GM18502 (cell line): ENCODE measurements at regions not wholly inside any gene's neighbourhood (a gene's known extent, or its start where the extent isn't known, plus 50 kb on each side); places are given as distances from the start of the nearest gene placed in this dataset.

ENCODE experiments used
- ATAC-seq: cut with Tn5 transposase; IDR thresholded peaks from one replicate; pipeline ENCODE4 v1.9.1; 2021; ENCODE audit warnings: mild to moderate bottlenecking; ENCODE audit not compliant: unreplicated experiment, poor library complexity

GRCh38 chr4:137106287-137106686 is 426.0 kb downstream of the PCDH18 start:
- ATAC-seq = no peak

GRCh38 chr4:137090951-137091350 is 441.3 kb downstream of the PCDH18 start:
- no peak for ATAC-seq

- no peak for ATAC-seq
Observed at GRCh38 chr4:137083571-137084135, 448.6 kb downstream of the PCDH18 start.

GRCh38 chr4:137082061-137082460 is 450.2 kb downstream of the PCDH18 start:
- ATAC-seq = no peak

DNA sequence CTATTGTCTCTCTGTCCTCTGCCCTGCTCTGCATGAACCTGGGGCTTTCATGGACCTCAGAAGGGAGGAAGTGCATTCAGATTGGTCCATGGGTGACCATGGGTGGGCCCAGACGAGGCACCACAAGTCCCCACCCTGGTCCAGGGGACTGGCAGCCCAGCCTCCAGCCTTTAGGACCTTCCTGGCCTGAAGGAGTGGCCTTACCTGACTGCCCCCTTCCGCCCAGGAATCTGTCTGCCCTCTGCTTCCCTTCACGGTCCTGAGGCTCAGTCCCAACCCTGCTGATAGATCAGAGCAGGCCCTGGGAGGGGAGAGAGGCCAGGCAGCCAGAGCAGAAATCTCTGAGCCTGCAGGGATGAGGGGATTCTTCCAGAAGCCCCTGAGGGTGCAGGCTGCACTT is 455.4 kb downstream of the PCDH18 start:
- ATAC-seq = no peak

- no peak for ATAC-seq
Observed at GRCh38 chr4:137075586-137075985, 456.7 kb downstream of the PCDH18 start.

GRCh38 chr4:137070614-137071013 is 461.7 kb downstream of the PCDH18 start:
- no peak for ATAC-seq

DNA sequence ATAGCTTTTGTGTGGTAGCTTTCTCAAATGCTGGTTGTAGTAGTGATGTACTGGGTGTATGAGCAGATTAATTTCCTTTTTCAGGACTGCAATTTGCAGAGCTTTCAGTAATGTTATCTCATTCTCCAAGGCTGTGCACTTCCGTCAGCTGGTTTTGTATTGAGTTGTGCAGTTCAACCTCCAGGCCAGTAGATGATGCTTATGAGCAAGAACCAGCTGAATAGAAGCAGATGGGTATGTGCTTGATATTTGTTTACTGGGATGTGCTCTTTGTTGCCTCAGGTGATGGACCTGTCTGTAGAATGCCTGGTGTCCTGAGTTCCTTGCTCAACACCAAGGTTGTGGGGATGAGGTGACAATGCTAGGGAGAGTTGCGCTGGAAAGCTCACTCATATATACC is 462.8 kb downstream of the PCDH18 start:
- ATAC-seq = no peak

- no peak for ATAC-seq
Observed at GRCh38 chr4:137067735-137068134, 464.6 kb downstream of the PCDH18 start.

DNA sequence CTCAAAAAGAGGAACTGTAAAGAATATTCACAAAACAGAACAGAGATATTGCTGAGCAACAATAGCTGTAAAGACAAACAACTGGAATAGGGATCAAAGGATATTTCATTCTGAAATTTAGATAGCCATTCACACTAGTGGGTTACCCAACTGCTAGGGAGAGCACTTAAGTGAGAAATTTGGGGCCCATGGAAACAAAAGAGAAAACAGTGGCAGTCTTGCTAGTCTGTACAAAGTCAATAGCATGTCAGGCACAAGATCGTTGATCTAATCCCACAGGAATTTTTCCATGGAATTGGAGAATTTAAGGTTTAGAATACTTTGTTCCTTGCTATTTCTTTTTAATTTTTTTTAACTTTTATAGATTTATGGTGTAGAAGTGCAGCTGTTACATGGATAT is 467.0 kb downstream of the PCDH18 start:
- ATAC-seq = no peak

GRCh38 chr4:137063961-137064360 is 468.3 kb downstream of the PCDH18 start:
- ATAC-seq = no peak

DNA sequence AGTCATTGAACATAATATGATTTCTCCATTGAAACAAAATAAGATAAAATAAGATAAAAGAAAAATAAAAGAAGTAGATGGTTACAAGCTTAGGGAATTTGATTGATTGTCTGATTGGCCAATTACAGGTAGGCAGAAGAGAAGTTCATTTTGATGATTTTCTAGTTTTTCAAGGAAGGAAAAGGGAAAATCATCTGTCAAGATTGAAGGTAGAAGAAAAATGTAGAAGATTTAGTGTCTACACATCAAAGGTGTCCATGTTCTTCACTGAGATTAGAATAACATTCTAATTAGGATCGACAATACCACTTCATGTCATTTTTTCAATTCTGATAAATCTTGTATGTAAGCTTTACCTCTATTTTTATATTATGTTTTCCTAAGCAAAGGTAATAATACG is 489.1 kb downstream of the PCDH18 start:
- ATAC-seq = no peak

GRCh38 chr4:137039370-137039769 is 492.9 kb downstream of the PCDH18 start:
- no peak for ATAC-seq

- no peak for ATAC-seq
Observed at GRCh38 chr4:137032222-137032621, 500.1 kb downstream of the PCDH18 start.

DNA sequence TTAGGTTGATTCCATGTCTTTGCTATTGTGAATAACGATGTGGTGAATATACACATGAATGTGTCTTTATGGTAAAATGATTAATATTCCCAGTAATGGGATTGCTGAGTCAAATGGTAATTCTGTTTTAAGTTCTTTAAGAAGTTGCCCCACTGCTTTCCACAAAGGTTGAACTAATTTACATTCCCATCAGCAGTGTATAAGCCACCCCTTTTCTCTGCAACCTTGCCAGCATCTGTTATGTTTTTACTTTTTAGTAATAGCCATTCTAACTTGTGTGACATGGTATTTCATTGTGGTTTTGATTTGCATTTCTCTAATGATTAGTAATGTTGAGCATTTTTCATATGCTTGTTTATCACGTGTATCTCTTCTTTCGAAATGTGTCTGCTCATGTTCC is 503.3 kb downstream of the PCDH18 start:
- no peak for ATAC-seq

GRCh38 chr4:137025484-137026059 is 506.7 kb downstream of the PCDH18 start:
- no peak for ATAC-seq

- ATAC-seq = no peak
Observed at GRCh38 chr4:137015426-137016409, 516.6 kb downstream of the PCDH18 start.

GRCh38 chr4:137000432-137000831 is 531.9 kb downstream of the PCDH18 start:
- no peak for ATAC-seq

DNA sequence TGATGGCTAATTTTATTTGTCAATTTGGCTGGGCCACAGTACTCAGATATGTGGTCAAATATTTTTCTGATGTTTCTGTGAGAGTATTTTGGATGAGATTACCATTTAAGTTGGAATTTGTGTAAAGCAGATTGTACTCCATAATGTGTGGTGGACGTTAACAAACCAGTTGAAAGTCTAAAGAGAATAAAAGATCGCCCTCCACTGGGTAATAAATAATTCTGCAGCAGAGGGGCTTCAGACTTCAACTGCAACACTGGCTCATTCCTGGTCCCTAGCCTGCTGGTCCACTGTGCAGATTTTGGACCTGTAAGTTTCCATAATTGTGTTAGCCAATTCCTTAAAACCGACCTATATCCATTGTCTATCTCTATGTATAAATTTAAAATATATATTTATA is 540.3 kb downstream of the PCDH18 start:
- ATAC-seq = no peak

- no peak for ATAC-seq
Observed at GRCh38 chr4:136985683-136986082, 546.6 kb downstream of the PCDH18 start.

GRCh38 chr4:136967069-136967468 is 565.2 kb downstream of the PCDH18 start:
- ATAC-seq = no peak
